ENCODE measurements at regions not wholly inside any gene's neighbourhood (a gene's known extent, or its start where the extent isn't known, plus 50 kb on each side); places are given as distances from the start of the nearest gene placed in this dataset.
"Not testable (repeated sequence)": the region's sequence is repeated elsewhere in the genome, so short reads cannot be mapped to it uniquely, and the experiment has no call there.

GRCh38 chr10:61047081-61047480 lies 103.1 kb upstream of the RHOBTB1 start:
- intact Hi-C loops (cut with DNase I; ENCODE audit: low total_unique reads): no loop called here
- Histone ChIP-seq H3K36me3 (ENCODE audit: low read depth, missing control alignments) (no peaks in the 10 kb centered on the region), H3K27ac (no peak overlapping the region), H3K4me1 (no peaks in the 10 kb centered on the region), H3K9me3 (no peaks in the 10 kb centered on the region), H3K27me3 (no peaks in the 10 kb centered on the region), H3K4me3 (no peak overlapping the region)
- WGBS, 2 donors: 53 to 59% methylated on average over 5 of the region's 5 CpGs
- DNase-seq: no peak
- TF ChIP-seq CTCF (IDR thresholded peaks at IDR 0.05) (no peak), POLR2A (IDR thresholded peaks at IDR 0.05) (no peak)

DNA sequence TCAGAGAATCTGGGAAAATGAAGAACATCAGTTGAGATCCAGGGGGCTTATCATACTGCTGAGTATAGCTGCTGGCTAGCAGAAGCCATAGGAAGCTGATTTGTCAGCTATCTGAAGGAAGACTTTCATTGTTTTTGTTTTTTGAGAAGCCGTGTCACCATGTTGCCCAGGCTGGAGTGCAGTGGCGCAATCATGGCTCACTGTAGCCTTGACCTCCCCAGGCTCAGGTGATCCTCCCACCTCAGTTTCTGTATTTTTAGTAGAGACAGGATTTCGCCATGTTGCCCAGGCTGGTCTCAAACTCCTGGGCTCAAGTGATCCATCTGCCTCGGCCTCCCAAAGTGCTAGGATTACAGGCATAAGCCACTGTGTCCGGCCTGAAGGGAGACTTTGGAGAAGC lies 101.5 kb upstream of the RHOBTB1 start:
- H3K4me1 ChIP-seq; H3K9me3 ChIP-seq; H3K27me3 ChIP-seq; H3K4me3 ChIP-seq; DNase-seq; intact Hi-C loops (cut with DNase I; ENCODE audit: low total_unique reads); H3K36me3 ChIP-seq (ENCODE audit: low read depth, missing control alignments); H3K27ac ChIP-seq: not testable (repeated sequence)
- 88 to 94% methylated on average over 5 of the region's 5 CpGs for WGBS, 2 donors

GRCh38 chr10:61042533-61042932 lies 98.5 kb upstream of the RHOBTB1 start:
- DNase-seq: no peak
- H3K36me3 ChIP-seq (ENCODE audit: low read depth, missing control alignments): no peaks in the 10 kb centered on the region
- no peaks in the 10 kb centered on the region for H3K9me3 ChIP-seq
- H3K4me1 ChIP-seq: no peaks in the 10 kb centered on the region
- H3K27ac ChIP-seq: no peak overlapping the region
- H3K27me3 ChIP-seq: no peaks in the 10 kb centered on the region
- intact Hi-C loops (cut with DNase I; ENCODE audit: low total_unique reads): no loop called here
- no peak for TF ChIP-seq CTCF (IDR thresholded peaks at IDR 0.05)
- no peak for TF ChIP-seq POLR2A (IDR thresholded peaks at IDR 0.05)
- no peak overlapping the region for H3K4me3 ChIP-seq

GRCh38 chr10:61040399-61041016 lies 96.5 kb upstream of the RHOBTB1 start:
- H3K27me3 ChIP-seq: no peaks in the 10 kb centered on the region
- no peak for TF ChIP-seq CTCF (IDR thresholded peaks at IDR 0.05)
- TF ChIP-seq POLR2A (IDR thresholded peaks at IDR 0.05): no peak
- DNase-seq: no peak
- H3K4me1 ChIP-seq: no peaks in the 10 kb centered on the region
- no peaks in the 10 kb centered on the region for H3K9me3 ChIP-seq
- peak overlapping the region; percentile 6 to 31 for H3K4me3 ChIP-seq
- no peak overlapping the region for H3K27ac ChIP-seq
- no peaks in the 10 kb centered on the region for H3K36me3 ChIP-seq (ENCODE audit: low read depth, missing control alignments)
- intact Hi-C loops (cut with DNase I; ENCODE audit: low total_unique reads): no loop called here
- WGBS, 2 donors: 91 to 92% methylated on average over 7 to 27 of the region's 30 CpGs

GRCh38 chr10:61039868-61040267 lies 95.9 kb upstream of the RHOBTB1 start:
- WGBS, 2 donors: 56 to 65% methylated on average over 1 of the region's 1 CpG
- intact Hi-C loops (cut with DNase I; ENCODE audit: low total_unique reads): no loop called here
- no peak for DNase-seq

DNA sequence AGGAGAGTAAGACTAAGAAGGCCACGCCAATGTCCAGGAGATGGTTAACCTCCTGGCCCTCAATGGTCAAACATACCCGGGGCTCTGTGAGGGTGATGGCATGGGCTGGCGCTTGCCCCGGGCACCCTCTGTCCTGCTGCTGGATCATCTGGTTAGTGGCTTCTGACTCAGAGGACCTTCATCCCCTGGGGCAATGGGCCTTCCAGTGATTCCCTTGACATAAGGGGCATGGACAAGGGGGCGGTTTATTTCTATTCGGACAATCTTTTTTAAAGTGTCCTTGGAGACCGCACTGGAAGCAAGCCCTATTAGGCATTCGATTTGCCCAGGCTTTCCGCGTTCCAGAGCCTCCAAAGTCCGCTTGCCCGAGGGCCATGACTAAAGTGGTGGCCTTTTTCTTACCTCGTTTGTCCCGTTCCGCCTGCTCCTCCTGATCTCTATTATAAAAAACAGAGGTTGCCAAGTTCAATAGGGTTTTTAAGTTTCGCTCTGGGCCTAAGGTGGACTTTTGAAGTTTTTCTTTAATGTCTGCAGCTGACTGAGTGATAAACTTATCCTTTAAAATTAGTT lies 93.4 kb upstream of the RHOBTB1 start:
- H3K36me3 ChIP-seq (ENCODE audit: low read depth, missing control alignments); H3K9me3 ChIP-seq; H3K4me3 ChIP-seq; H3K27ac ChIP-seq; DNase-seq; intact Hi-C loops (cut with DNase I; ENCODE audit: low total_unique reads); H3K4me1 ChIP-seq; H3K27me3 ChIP-seq: not testable (repeated sequence)
- WGBS, 2 donors: 84 to 91% methylated on average over 12 to 16 of the region's 16 CpGs

More at GRCh38 chr10:61039868-61040267, 95.9 kb upstream of the RHOBTB1 start:
- Histone ChIP-seq H3K27me3 (no peaks in the 10 kb centered on the region), H3K36me3 (ENCODE audit: low read depth, missing control alignments) (no peaks in the 10 kb centered on the region), H3K27ac (no peak overlapping the region), H3K9me3 (no peaks in the 10 kb centered on the region), H3K4me3 (no peak overlapping the region), H3K4me1 (no peaks in the 10 kb centered on the region)
- TF ChIP-seq POLR2A (IDR thresholded peaks at IDR 0.05) (no peak), CTCF (IDR thresholded peaks at IDR 0.05) (no peak)

- H3K9me3 ChIP-seq; H3K4me3 ChIP-seq; H3K27ac ChIP-seq; DNase-seq; H3K36me3 ChIP-seq (ENCODE audit: low read depth, missing control alignments); H3K27me3 ChIP-seq; intact Hi-C loops (cut with DNase I; ENCODE audit: low total_unique reads); H3K4me1 ChIP-seq: not testable (repeated sequence)
- WGBS, 2 donors: 95 to 99% methylated on average over 3 of the region's 3 CpGs
Observed at GRCh38 chr10:61036148-61036547, 92.2 kb upstream of the RHOBTB1 start.

Measured in testis (tissue), 2 donors.